ENCODE measurements at regions not wholly inside any gene's neighbourhood (a gene's known extent, or its start where the extent isn't known, plus 50 kb on each side); places are given as distances from the start of the nearest gene placed in this dataset.

GRCh38 chr17:77717941-77718668 is 240.4 kb upstream of the TNRC6C start:
- no peak for DNase-seq (ENCODE audit: low read depth)
- H3K4me3 ChIP-seq (ENCODE audit: low read length) = no peak overlapping the region
- no peak for TF ChIP-seq CTCF (conservative IDR thresholded peaks at IDR 0.05; ENCODE audit: low read depth, low read length)

- no peak for DNase-seq (ENCODE audit: low read depth)
- H3K4me3 ChIP-seq (ENCODE audit: low read length) = no peak overlapping the region
- no peak for TF ChIP-seq CTCF (conservative IDR thresholded peaks at IDR 0.05; ENCODE audit: low read depth, low read length)
These were observed 239.9 kb upstream of the TNRC6C start for GRCh38 chr17:77718669-77718961.

- no peak for TF ChIP-seq CTCF (conservative IDR thresholded peaks at IDR 0.05; ENCODE audit: low read depth, low read length)
- no peak for DNase-seq (ENCODE audit: low read depth)
- H3K4me3 ChIP-seq (ENCODE audit: low read length) = no peak overlapping the region
These were observed 238.7 kb upstream of the TNRC6C start for GRCh38 chr17:77719806-77720205.

GRCh38 chr17:77720946-77721845 is 237.3 kb upstream of the TNRC6C start:
- DNase-seq (ENCODE audit: low read depth) = no peak
- TF ChIP-seq CTCF (conservative IDR thresholded peaks at IDR 0.05; ENCODE audit: low read depth, low read length) = no peak

GRCh38 chr17:77721846-77722160 is 236.7 kb upstream of the TNRC6C start:
- no peak for TF ChIP-seq CTCF (conservative IDR thresholded peaks at IDR 0.05; ENCODE audit: low read depth, low read length)

More at GRCh38 chr17:77720946-77721845, 237.3 kb upstream of the TNRC6C start:
- H3K4me3 ChIP-seq (ENCODE audit: low read length) = no peak overlapping the region

GRCh38 chr17:77722366-77722765 is 236.1 kb upstream of the TNRC6C start:
- no peak for DNase-seq (ENCODE audit: low read depth)
- TF ChIP-seq CTCF (conservative IDR thresholded peaks at IDR 0.05; ENCODE audit: low read depth, low read length) = no peak

More at GRCh38 chr17:77721846-77722160, 236.7 kb upstream of the TNRC6C start:
- DNase-seq (ENCODE audit: low read depth) = no peak
- H3K4me3 ChIP-seq (ENCODE audit: low read length) = no peak overlapping the region

More at GRCh38 chr17:77722366-77722765, 236.1 kb upstream of the TNRC6C start:
- H3K4me3 ChIP-seq (ENCODE audit: low read length) = no peak overlapping the region
